Neural cell (in vitro differentiated cells): ENCODE measurements at regions not wholly inside any gene's neighbourhood (a gene's known extent, or its start where the extent isn't known, plus 50 kb on each side); places are given as distances from the start of the nearest gene placed in this dataset.

Experiments used
- EP300 ChIP-seq: fragments of 450-650 bp; conservative IDR thresholded peaks from 2 replicates; pipeline ENCODE4 v1.6.1; 2014; ENCODE audit warnings: antibody characterized with exemption, mild to moderate bottlenecking, moderate library complexity; ENCODE audit not compliant: poor library complexity, severe bottlenecking
- EZH2 ChIP-seq: fragments of 200-600, 300-800 bp; shearing (Covaris generic), sonication (generic); IDR thresholded peaks from 2 replicates; pipeline ENCODE4 v1.6.1; 2014; ENCODE audit warnings: antibody characterized with exemption, low read length, borderline replicate concordance, mild to moderate bottlenecking; ENCODE audit not compliant: insufficient read depth, poor library complexity, severe bottlenecking
- MXI1 ChIP-seq: fragments of 450-650 bp; conservative IDR thresholded peaks from 2 replicates; pipeline ENCODE4 v1.6.1; 2014; ENCODE audit warnings: antibody characterized with exemption, mild to moderate bottlenecking; ENCODE audit not compliant: poor library complexity, severe bottlenecking
- POLR2AphosphoS5 ChIP-seq: IDR thresholded peaks from 2 replicates; pipeline ENCODE4 v1.6.1; 2012
- TF ChIP-seq, protein P1 (sequence below): fragments of 450-650 bp; IDR thresholded peaks from 2 replicates; pipeline ENCODE4 v1.5.1; 2014; ENCODE audit warnings: antibody characterized with exemption, mild to moderate bottlenecking, moderate library complexity; ENCODE audit not compliant: poor library complexity, severe bottlenecking

DNA sequence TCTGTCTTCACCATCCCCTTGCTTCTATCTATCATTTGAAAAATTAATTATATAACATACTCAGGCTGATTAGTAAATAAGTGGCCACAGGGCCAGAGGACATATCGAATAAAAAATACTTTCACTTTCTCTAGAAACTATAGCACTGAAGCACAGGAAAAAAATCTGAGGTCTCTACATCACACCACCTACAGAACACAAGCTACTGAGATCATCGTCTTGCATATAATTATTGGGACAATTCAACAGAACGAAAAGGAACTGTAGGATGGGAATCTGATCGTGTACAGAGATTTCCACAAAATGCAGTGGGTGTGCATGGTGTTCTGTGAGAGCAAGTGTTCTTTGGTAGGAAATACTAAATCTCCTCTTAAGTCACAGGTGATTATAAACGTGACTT lies 289.6 kb upstream of the ERCC4 start:
- TF ChIP-seq, protein P1, sequence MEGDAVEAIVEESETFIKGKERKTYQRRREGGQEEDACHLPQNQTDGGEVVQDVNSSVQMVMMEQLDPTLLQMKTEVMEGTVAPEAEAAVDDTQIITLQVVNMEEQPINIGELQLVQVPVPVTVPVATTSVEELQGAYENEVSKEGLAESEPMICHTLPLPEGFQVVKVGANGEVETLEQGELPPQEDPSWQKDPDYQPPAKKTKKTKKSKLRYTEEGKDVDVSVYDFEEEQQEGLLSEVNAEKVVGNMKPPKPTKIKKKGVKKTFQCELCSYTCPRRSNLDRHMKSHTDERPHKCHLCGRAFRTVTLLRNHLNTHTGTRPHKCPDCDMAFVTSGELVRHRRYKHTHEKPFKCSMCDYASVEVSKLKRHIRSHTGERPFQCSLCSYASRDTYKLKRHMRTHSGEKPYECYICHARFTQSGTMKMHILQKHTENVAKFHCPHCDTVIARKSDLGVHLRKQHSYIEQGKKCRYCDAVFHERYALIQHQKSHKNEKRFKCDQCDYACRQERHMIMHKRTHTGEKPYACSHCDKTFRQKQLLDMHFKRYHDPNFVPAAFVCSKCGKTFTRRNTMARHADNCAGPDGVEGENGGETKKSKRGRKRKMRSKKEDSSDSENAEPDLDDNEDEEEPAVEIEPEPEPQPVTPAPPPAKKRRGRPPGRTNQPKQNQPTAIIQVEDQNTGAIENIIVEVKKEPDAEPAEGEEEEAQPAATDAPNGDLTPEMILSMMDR, result no peak
- TF ChIP-seq EP300 (no peak), EZH2 (no peak), POLR2AphosphoS5 (no peak), MXI1 (no peak)
